HEK293T (cell line): ENCODE measurements at regions not wholly inside any gene's neighbourhood (a gene's known extent, or its start where the extent isn't known, plus 50 kb on each side); places are given as distances from the start of the nearest gene placed in this dataset.

Experiments used
- CTBP1 ChIP-seq: fragments of 450-650 bp; IDR thresholded peaks from 2 replicates; pipeline ENCODE4 v1.6.1; 2016; ENCODE audit warnings: borderline replicate concordance
- ELF4 ChIP-seq: fragments of 450-650 bp; IDR thresholded peaks from 2 replicates; pipeline ENCODE4 v1.6.1; 2017; ENCODE audit warnings: antibody characterized with exemption
- FOXA1 ChIP-seq: fragments of 450-650 bp; IDR thresholded peaks from 2 replicates; pipeline ENCODE4 v1.6.1; 2016; ENCODE audit warnings: mild to moderate bottlenecking
- FOXK2 ChIP-seq: fragments of 450-650 bp; IDR thresholded peaks from 2 replicates; pipeline ENCODE4 v1.6.1; 2016; ENCODE audit warnings: mild to moderate bottlenecking
- HDGF ChIP-seq: fragments of 450-650 bp; IDR thresholded peaks from 2 replicates; pipeline ENCODE4 v1.6.1; 2017; ENCODE audit warnings: antibody characterized with exemption, borderline replicate concordance
- L3MBTL2 ChIP-seq: fragments of 450-650 bp; conservative IDR thresholded peaks from 2 replicates; pipeline ENCODE4 v1.6.1; 2016; ENCODE audit warnings: mild to moderate bottlenecking
- PKNOX1 ChIP-seq: fragments of 450-650 bp; IDR thresholded peaks from 2 replicates; pipeline ENCODE4 v1.6.1; 2016
- SP1 ChIP-seq: fragments of 450-650 bp; IDR thresholded peaks from 2 replicates; pipeline ENCODE4 v1.6.1; 2017
- SUZ12 ChIP-seq: fragments of 450-650 bp; IDR thresholded peaks from 2 replicates; pipeline ENCODE4 v1.6.1; 2016; ENCODE audit warnings: mild to moderate bottlenecking
- ZNF384 ChIP-seq: fragments of 450-650 bp; IDR thresholded peaks from 2 replicates; pipeline ENCODE4 v1.6.1; 2016

GRCh38 chr17:21539146-21539545, 153.2 kb upstream of the KCNJ18 start:
- TF ChIP-seq CTBP1 (no peak), FOXK2 (no peak), ELF4 (no peak), PKNOX1 (no peak), SP1 (no peak), L3MBTL2 (no peak), SUZ12 (no peak), ZNF384 (no peak), HDGF (no peak), FOXA1 (no peak)
